CD14-positive monocyte (primary cell): ENCODE measurements at regions not wholly inside any gene's neighbourhood (a gene's known extent, or its start where the extent isn't known, plus 50 kb on each side); places are given as distances from the start of the nearest gene placed in this dataset.

Experiments used
- DNase-seq, 3 donors: peaks; one replicate each; pipeline ENCODE4 v3.0.0-alpha.2; 2011 to 2022
- H2AFZ ChIP-seq: 2 replicates; pipeline ENCODE4 v1.6.0; 2012; ENCODE audit warnings: mild to moderate bottlenecking, low read depth, low read length, inconsistent platforms; ENCODE audit not compliant: insufficient read depth, poor library complexity, severe bottlenecking
- H3K27ac ChIP-seq, 2 donors: 1 replicate in 1 of 2; 2 replicates in 1 of 2; pipeline ENCODE4 v1.5.1; 2012 to 2013; ENCODE audit warnings: low read length in 2 of 2, control low read depth in 1 of 2, inconsistent platforms in 1 of 2, low read depth in 1 of 2, mild to moderate bottlenecking in 1 of 2
- H3K27me3 ChIP-seq, 2 donors: one replicate each; pipeline versions ENCODE4 v1.6.0 to v1.6.1; 2011 to 2013; ENCODE audit warnings: low read length in 2 of 2; ENCODE audit not compliant: control insufficient read depth in 2 of 2, insufficient read depth in 2 of 2
- H3K36me3 ChIP-seq, 2 donors: replicated peaks in 1 of 2; 1 replicate in 1 of 2; 2 replicates in 1 of 2; pipeline versions ENCODE4 v1.5.1 to v1.6.1; 2012 to 2013; ENCODE audit warnings: low read length in 2 of 2, control low read depth in 1 of 2, inconsistent platforms in 1 of 2, mild to moderate bottlenecking in 1 of 2; ENCODE audit not compliant: insufficient read depth in 2 of 2, control insufficient read depth in 1 of 2
- H3K4me1 ChIP-seq, 2 donors: 1 replicate in 1 of 2; 2 replicates in 1 of 2; pipeline versions ENCODE4 v1.5.1 to v1.6.1; 2012 to 2013; ENCODE audit warnings: low read length in 2 of 2, control low read depth in 1 of 2, inconsistent platforms in 1 of 2, mild to moderate bottlenecking in 1 of 2, moderate library complexity in 1 of 2; ENCODE audit not compliant: insufficient read depth in 2 of 2, control insufficient read depth in 1 of 2
- H3K4me2 ChIP-seq: replicated peaks from 2 replicates; pipeline ENCODE3; 2012; ENCODE audit warnings: low read length, moderate library complexity, mild to moderate bottlenecking; ENCODE audit not compliant: poor library complexity, severe bottlenecking; ENCODE audit errors: extremely low read depth
- H3K4me3 ChIP-seq, 3 experiments: fragments of 200-600 bp in 1 of 3; sonication (generic) in 1 of 3; replicated peaks in 1 of 3; 1 replicate in 2 of 3; 2 replicates in 1 of 3; pipeline ENCODE4 v1.5.1; 2011 to 2013; ENCODE audit warnings: low read length in 3 of 3, mild to moderate bottlenecking in 3 of 3, control low read depth in 2 of 3, low read depth in 2 of 3, inconsistent platforms in 1 of 3, moderate library complexity in 1 of 3
- H3K79me2 ChIP-seq: 2 replicates; pipeline ENCODE4 v1.6.0; 2012; ENCODE audit warnings: mild to moderate bottlenecking, control low read depth, inconsistent platforms, low read length, moderate library complexity; ENCODE audit not compliant: insufficient read depth
- H3K9ac ChIP-seq: 2 replicates; pipeline ENCODE4 v1.6.0; 2017; ENCODE audit warnings: low read length, mild to moderate bottlenecking; ENCODE audit not compliant: insufficient read depth, poor library complexity, severe bottlenecking
- H3K9me3 ChIP-seq, 2 donors: replicated peaks in 1 of 2; 1 replicate in 1 of 2; 2 replicates in 1 of 2; pipeline versions ENCODE4 v1.5.1 to v1.6.1; 2012 to 2013; ENCODE audit warnings: low read length in 2 of 2, control low read depth in 1 of 2; ENCODE audit not compliant: control insufficient read depth in 1 of 2, insufficient read depth in 1 of 2
- H4K20me1 ChIP-seq: 2 replicates; pipeline ENCODE4 v1.6.0; 2012; ENCODE audit warnings: mild to moderate bottlenecking, low read length, control low read depth, moderate library complexity; ENCODE audit not compliant: insufficient read depth
- H3K27ac Mint-ChIP-seq, 7 donors: one replicate each; pipeline ENCODE4 v1.8.0; 2020; ENCODE audit warnings: mild to moderate bottlenecking in 7 of 7, mixed read lengths in 7 of 7, moderate library complexity in 6 of 7, inconsistent platforms in 2 of 7
- H3K27me3 Mint-ChIP-seq, 3 donors: one replicate each; pipeline ENCODE4 v1.8.0; 2021 to 2022; ENCODE audit warnings: low read depth in 3 of 3, mild to moderate bottlenecking in 3 of 3, mixed read lengths in 3 of 3, moderate library complexity in 3 of 3, inconsistent platforms in 1 of 3
- H3K36me3 Mint-ChIP-seq, 2 donors: one replicate each; pipeline ENCODE4 v1.8.0; 2020; ENCODE audit warnings: mixed read lengths in 2 of 2, inconsistent platforms in 1 of 2, mild to moderate bottlenecking in 1 of 2
- H3K4me1 Mint-ChIP-seq: one replicate; pipeline ENCODE4 v1.8.0; 2020; ENCODE audit warnings: mild to moderate bottlenecking, mixed read lengths
- H3K4me3 Mint-ChIP-seq, 2 donors: one replicate each; pipeline ENCODE4 v1.8.0; 2020; ENCODE audit warnings: mild to moderate bottlenecking in 2 of 2, mixed read lengths in 2 of 2, moderate library complexity in 1 of 2
- H3K9me3 Mint-ChIP-seq, 7 donors: one replicate each; pipeline ENCODE4 v1.8.0; 2020 to 2022; ENCODE audit warnings: mixed read lengths in 7 of 7, mild to moderate bottlenecking in 6 of 7, moderate library complexity in 6 of 7, inconsistent platforms in 2 of 7
- CTCF ChIP-seq: fragments of 200-600 bp; IDR thresholded peaks from one replicate; pipeline ENCODE4 v1.8.0; 2022; ENCODE audit warnings: antibody characterized with exemption, mild to moderate bottlenecking
- WGBS: methylation state at CpG from one replicate; pipeline ENCODE4 v1.1.5; 2013; ENCODE audit warnings: missing lambda C conversion rate; ENCODE audit not compliant: insufficient coverage; 5-methylcytosine and 5-hydroxymethylcytosine counted together
- intact Hi-C, 2 donors: fragments of 100-400 bp; cut with micrococcal nuclease; formaldehyde crosslinking; loops; one replicate each; pipeline versions ENCODE4 v1.15.0 to v1.15.1; 2023

GRCh38 chr2:30096451-30096850 lies 50.4 kb upstream of the YPEL5 start:
- peak overlapping the region in 1 of 2 donors; percentile 23 for H3K4me3 Mint-ChIP-seq
- H3K27me3 Mint-ChIP-seq, result peaks cover 5 to 6% (median 5%) of the 10 kb centered on the region in 3 donors
- H3K27ac Mint-ChIP-seq, result no peak overlapping the region
- Histone ChIP-seq H3K4me2 (no peak overlapping the region), H3K4me3 (no peak overlapping the region), H3K27me3 (no peaks in the 10 kb centered on the region), H3K36me3 (no peaks in the 10 kb centered on the region), H3K4me1 (no peaks in the 10 kb centered on the region), H3K27ac (no peak overlapping the region), H2AFZ (no peak overlapping the region), H3K9me3 (no peaks in the 10 kb centered on the region), H4K20me1 (no peaks in the 10 kb centered on the region), H3K79me2 (no peaks in the 10 kb centered on the region), H3K9ac (no peak overlapping the region)
- H3K9me3 Mint-ChIP-seq, result peaks cover 0 to 3% (median 0%) of the 10 kb centered on the region in 7 donors
- H3K36me3 Mint-ChIP-seq, result no peaks in the 10 kb centered on the region
- DNase-seq, result no peak
- 88% methylated on average over 2 of the region's 4 CpGs for WGBS
- no peak for TF ChIP-seq CTCF
- intact Hi-C loops, result no loop called here
- H3K4me1 Mint-ChIP-seq, result no peaks in the 10 kb centered on the region
